Ascending aorta (tissue), 2 donors: ENCODE measurements at regions not wholly inside any gene's neighbourhood (a gene's known extent, or its start where the extent isn't known, plus 50 kb on each side); places are given as distances from the start of the nearest gene placed in this dataset.

ENCODE experiments used
- DNase-seq, 2 donors: peaks; one replicate each; pipeline ENCODE4 v3.0.0-alpha.2; 2019; ENCODE audit warnings: low spot score in 2 of 2
- H3K27ac ChIP-seq, 2 donors: fragments of 200-600 bp; sonication (generic); one replicate each; pipeline ENCODE4 v1.5.1; 2016 to 2017; ENCODE audit warnings: mild to moderate bottlenecking in 1 of 2
- H3K27me3 ChIP-seq: fragments of 200-600 bp; sonication (generic); one replicate; pipeline ENCODE4 v1.5.1; 2017
- H3K36me3 ChIP-seq, 2 donors: fragments of 200-600 bp; sonication (generic); one replicate each; pipeline ENCODE4 v1.5.1; 2016
- H3K4me1 ChIP-seq, 2 donors: fragments of 200-600 bp; sonication (generic); one replicate each; pipeline ENCODE4 v1.5.1; 2016 to 2017; ENCODE audit warnings: mild to moderate bottlenecking in 1 of 2
- H3K4me3 ChIP-seq, 2 donors: fragments of 200-600 bp; sonication (generic); one replicate each; pipeline ENCODE4 v1.5.1; 2016 to 2017; ENCODE audit warnings: mild to moderate bottlenecking in 1 of 2
- H3K9me3 ChIP-seq, 2 donors: fragments of 200-600 bp; sonication (generic); one replicate each; pipeline ENCODE4 v1.5.1; 2016
- intact Hi-C: fragments of 100-400 bp; cut with DNase I; formaldehyde crosslinking; loops from one replicate; pipeline ENCODE4 v1.15.1; 2023
- TF ChIP-seq, protein P1 (sequence below), 3 experiments: fragments of 200-600 bp in 2 of 3; fragments of 450-650 bp in 1 of 3; sonication (generic) in 2 of 3; IDR thresholded peaks; one replicate each; pipeline ENCODE4 v1.5.1; 2016 to 2019; ENCODE audit warnings: antibody characterized with exemption in 3 of 3, mild to moderate bottlenecking in 1 of 3, moderate library complexity in 1 of 3

DNA sequence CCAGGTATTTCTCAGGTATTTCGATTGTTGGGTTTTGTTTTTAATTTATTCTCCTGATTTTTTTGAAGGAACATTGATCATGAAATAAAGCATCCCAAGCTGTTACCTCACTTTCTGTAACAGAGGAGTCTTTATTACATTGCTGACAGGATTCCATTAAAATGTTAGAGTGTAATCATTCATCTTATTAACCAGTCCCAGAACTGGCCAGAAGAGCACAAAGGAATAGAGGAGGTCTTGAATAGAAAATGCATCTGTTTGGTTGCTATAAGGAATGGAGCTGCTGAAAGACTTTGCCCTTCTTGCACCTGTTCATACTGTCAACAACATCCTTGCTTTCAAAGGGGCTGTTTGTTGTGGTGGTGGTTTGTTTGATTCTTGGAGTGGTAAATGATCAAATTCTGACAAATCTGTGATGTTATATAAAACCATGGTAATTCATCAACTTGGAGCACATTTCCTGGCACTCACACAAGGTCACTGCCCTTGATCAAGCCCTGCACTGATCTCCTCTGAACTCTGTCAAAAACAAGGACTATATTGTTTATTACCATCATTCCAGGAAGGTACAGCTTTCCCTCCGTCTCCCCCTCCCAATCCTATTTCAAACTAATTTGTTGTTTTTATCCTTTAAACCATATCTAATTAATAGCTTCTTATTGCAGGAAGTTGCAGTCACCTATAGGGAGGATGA, 215.8 kb downstream of the PCDH19 start:
- Histone ChIP-seq H3K9me3 (no peaks in the 10 kb centered on the region), H3K27me3 (no peaks in the 10 kb centered on the region), H3K4me3 (no peak overlapping the region), H3K27ac (no peak overlapping the region), H3K36me3 (no peaks in the 10 kb centered on the region), H3K4me1 (no peaks in the 10 kb centered on the region)
- TF ChIP-seq, protein P1, sequence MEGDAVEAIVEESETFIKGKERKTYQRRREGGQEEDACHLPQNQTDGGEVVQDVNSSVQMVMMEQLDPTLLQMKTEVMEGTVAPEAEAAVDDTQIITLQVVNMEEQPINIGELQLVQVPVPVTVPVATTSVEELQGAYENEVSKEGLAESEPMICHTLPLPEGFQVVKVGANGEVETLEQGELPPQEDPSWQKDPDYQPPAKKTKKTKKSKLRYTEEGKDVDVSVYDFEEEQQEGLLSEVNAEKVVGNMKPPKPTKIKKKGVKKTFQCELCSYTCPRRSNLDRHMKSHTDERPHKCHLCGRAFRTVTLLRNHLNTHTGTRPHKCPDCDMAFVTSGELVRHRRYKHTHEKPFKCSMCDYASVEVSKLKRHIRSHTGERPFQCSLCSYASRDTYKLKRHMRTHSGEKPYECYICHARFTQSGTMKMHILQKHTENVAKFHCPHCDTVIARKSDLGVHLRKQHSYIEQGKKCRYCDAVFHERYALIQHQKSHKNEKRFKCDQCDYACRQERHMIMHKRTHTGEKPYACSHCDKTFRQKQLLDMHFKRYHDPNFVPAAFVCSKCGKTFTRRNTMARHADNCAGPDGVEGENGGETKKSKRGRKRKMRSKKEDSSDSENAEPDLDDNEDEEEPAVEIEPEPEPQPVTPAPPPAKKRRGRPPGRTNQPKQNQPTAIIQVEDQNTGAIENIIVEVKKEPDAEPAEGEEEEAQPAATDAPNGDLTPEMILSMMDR (IDR thresholded peaks at IDR 0.05) = no peak
- intact Hi-C loops = loop anchor here (5.0 kb wide), 1 partner anchor 212 kb away; no protein-coding TSS in a partner anchor
- DNase-seq = no peak
